Stimulated activated CD4-positive, alpha-beta T cell treated with anti-CD3 and anti-CD28 coated beads, Interleukin-12 subunit alpha, Interleukin-12 subunit beta, amount 100 ng/mL, for 48 hours (primary cell): ENCODE measurements at regions not wholly inside any gene's neighbourhood (a gene's known extent, or its start where the extent isn't known, plus 50 kb on each side); places are given as distances from the start of the nearest gene placed in this dataset.

ENCODE experiments used
- DNase-seq, 3 donors: peaks; one replicate each; pipeline ENCODE4 v3.0.0-alpha.2; 2020; ENCODE audit warnings: low read depth in 2 of 3, low spot score in 1 of 3

DNA sequence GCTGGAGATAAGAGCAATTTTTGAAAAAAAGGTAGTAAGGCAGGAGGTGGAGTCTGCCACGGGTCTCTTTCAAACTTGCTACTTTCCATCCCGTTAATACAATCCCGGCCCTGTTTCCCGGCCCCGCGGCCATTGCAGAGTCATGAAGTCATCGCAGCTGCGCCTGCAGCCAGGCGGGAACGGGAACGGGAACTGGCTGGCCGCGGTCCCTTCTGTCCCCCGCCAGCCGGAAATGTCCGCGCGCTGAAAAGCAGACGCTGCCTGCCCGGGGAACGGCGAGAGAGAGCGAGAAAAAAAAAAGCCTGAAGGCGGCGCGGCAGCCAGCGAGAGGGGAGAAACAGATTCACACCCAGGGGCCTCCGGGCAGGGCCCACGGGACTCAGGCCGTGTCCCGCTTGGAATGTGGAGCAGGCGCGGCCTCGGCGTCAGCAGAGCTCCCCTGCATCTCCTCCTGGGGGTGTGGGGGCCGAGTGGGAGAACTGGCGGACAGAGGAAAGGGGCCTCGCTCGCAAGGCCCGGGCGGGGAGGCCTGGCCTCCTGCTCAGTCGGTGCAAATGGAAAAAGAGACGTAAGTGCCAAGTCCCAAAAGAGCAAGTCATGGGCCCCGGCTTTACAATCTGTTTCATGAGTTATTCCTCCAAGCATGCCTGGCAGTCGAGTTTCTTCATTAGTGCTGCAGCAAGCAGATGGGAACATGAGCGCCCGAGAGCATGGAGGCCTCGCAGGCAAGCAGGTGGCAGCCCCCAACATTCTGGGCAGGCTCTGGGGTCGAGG lies 201.2 kb upstream of the GAS1 start:
- DNase-seq: no peak

DNA sequence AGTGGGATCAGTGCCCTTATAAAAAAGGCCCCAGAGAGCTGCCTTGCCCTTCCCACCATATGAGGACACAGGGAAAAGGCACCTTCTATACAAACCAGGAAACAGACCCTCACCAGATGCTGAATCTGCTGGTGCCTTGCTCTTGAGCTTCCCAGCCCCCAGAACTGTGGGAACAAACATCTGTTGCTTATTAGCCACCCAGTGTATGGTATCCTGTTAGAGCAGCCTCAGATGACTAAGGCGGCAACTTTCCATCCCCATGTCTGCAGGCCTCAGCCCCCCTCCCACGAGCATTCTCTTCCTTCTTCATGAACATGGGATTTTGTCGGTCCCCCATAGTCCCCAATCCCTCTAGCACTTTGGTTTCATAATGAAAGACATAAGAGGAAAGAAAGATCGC lies 202.5 kb upstream of the GAS1 start:
- DNase-seq: no peak

DNA sequence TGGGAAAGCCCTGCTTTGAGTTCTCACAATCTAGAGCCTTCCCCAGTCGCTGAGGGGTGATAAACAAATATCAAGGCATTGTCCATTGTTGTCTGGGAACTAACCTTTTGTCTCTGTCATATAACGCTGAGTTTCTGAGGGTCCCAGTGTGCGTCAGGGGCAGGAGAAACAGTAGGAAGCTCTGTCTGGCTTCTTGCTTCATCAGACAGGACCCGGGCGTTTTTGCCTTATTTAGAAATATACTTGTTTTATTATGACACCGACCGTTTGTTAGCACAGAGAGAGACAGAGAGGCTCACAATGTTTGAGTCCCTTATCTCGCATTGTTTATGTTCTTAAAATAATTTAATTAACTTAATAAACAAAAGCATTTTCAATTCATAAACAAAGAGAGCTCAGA lies 204.9 kb upstream of the GAS1 start:
- no peak for DNase-seq

DNA sequence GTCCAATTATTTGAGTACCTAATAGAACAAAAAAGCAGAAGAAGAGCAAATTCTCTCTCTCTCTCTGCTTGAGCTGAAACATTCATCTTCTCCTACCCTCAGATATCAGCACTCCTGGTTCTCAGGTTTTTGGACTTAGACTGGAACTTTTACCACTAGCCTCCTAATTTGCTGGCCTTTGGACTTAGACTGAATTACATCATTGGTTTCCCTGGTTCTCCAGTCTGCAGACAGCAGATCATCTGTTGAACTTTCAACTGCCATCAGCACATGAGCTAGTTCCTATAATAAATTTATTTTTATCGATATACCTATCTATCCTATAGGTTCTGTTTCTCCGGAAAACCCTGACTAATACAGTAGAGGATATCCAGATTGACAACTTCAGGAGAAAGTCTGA lies 208.9 kb upstream of the GAS1 start:
- DNase-seq: no peak

DNA sequence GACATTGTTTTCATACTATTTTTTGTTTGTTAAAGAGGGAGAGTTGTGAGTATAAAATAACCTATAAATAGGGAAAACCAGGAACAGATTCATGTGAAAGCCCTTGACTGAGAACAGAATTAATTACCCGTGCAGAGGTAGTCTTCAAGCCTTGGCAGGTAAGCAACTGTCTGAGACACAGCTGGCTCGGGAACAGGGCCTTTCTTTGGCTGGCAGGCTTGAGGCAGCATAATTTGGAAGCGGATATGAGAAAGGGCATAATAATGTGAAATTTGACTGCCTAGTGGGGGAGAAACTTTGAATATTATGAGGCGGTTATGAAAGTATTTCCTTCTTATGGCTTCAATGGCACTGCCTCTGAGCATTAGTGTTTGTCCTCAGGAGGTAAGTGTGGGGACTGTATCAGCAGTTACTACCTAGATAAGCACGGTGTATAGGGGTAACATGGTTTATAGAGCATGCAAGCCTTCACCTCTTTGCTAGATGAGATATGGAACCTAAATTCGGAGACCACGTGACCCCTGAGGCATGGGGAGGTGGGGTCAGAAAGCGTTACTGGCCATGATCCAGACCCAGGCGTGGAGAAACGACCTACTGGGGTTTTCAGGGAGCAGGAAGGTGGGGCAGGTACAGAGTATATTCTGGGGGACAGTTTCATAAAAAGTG lies 210.2 kb upstream of the GAS1 start:
- no peak for DNase-seq

DNA sequence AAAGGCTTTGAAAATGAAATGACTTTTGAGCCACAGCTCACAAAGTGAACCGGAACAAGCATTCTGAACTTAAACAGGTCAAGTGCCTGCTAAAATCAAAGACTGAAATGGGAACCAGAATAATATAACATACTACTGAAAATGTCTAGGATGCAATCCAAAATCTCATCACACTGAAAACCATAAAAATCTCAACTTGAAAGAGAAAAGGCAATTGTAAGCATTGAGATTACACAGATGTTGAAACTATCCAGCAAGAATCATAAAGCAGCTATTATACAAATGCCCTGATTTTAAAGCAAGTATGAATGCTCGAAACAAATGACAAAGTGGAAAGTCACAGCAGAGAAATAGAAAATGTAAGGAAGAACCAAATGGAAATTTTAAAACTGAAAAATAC lies 211.5 kb upstream of the GAS1 start:
- DNase-seq: no peak

DNA sequence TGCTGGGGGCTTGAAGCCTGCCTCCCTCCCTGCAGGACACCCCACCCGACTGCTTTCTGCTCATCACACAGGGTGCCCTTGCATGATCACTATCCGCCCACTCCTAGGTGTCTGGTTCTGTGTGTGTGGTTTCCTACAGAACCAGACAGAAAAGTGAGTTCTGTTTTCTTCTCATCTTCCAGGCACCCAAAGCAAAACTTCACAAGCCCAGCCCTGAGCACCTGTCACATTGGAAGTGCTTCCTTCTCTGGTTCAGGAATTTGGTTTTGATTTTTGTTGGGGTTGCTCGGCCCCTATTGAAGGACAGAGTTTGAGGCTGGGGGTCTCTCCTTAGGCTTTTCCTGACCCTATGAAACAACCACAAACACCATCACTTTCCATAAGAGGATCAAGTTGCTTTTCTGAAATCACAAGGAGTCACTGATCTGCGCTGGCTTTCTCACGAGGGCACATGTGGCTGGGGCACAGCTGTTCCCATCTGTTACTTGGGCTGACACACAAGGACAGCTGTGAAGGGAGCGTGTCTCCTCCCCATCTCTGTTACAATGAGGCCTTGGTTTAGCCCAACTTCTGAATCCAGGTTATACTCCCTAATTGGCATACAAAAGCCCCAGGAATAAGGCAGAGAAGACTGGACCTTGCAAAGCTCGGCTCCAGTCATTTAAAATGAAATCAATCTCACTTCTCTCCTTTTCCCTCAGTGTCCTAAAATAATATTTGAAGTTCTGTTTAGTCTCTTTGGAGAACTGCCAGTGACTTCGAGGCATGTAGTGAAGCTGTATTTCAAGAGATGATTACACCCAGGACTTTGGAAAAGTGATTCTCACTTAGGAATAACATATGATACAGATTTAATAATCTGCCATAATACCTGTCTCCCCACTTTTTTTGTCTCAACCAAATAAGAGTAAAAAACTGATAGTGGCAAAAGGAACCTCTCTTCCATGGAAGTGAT lies 213.1 kb upstream of the GAS1 start:
- no peak for DNase-seq

DNA sequence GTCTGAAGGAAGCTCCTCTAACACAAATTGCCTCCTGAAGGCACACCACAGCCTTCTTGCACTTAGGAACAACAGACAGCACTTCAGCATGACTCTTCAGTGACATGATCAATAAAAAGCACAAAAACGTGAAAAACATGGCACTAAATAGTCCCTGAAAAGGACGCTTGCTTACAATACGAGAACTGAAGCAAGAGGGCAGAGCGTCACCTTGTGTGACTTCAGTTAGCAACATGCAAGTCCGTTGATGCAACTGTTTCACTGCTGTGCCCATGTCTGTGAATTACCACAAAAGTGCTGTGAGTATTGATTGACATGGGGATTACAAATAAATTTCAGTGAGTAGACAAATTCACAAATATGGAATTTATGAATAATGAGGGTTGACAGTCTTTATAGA lies 219.9 kb upstream of the GAS1 start:
- no peak for DNase-seq

DNA sequence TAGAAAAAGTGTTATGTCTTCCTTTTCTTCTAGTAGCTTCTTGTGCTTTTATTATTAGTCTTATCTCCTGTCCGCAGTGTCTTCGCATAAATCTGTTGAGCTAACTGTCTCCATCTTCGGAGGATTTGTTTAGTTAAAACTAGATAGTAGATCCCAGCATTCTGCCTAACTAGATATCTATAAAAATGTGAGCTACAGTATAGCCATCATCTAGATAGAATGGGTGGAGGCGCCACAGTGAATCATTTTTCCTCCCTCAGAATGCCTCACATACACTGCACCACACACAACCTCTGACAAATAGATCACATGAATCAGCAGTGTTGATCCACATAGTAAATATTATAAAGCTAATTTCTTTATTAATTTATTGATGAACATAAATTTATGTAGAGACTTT lies 220.3 kb upstream of the GAS1 start:
- DNase-seq: no peak

DNA sequence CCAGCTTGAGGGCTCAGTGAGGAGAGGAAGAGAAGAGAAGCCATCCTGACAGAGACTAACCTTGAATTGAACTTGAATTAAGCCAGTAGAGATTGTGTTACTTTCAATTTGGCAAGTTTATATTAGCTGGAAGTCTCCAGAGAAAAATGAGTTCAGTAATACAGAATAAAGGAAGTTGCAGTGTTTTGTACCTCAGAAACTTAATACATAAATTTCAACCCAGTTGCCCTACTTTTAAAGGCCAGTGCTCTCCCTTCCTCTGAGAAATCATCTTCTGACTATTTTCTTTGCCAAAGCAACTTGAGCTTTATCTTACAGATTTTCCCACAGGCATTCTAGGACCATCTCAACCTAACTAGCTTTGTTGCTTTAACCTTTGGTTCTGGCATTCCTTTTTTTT lies 231.0 kb upstream of the GAS1 start:
- DNase-seq: no peak

DNA sequence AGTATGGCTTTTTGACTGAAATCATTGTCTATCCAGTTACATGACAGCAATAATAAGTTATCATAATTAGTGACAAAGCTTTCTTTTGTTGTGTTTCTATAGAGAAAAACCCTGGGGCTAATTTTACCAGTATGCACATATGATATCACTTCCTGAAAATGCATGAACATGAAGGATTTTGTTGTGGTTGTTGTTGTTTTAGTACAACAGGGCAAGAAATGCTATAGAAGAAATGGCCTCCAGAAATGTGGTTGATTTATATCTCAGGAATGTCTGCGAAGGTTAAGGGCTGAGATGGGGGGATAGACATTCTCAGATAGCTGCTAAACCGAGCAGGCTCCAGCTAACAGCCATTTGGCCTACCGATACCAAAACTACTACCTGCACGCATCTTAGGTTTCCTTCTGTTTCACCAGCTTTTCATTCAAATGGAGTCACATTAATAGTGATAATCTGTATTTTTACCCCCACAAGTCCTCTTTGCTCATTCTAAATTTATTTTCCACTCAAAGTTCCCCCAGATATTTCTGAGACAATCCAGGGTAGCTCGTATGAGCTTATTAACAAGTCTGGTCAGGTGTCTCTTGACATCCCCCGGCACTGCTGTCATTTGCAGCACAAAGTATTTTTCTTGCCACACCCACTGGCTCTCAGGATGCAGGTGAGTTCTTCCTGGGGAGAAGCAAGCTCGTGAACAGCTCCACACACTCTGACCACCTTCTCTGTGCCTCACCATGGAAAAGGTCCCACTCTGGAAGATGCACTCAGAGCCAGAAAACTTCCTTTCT lies 232.4 kb upstream of the GAS1 start:
- DNase-seq: no peak

DNA sequence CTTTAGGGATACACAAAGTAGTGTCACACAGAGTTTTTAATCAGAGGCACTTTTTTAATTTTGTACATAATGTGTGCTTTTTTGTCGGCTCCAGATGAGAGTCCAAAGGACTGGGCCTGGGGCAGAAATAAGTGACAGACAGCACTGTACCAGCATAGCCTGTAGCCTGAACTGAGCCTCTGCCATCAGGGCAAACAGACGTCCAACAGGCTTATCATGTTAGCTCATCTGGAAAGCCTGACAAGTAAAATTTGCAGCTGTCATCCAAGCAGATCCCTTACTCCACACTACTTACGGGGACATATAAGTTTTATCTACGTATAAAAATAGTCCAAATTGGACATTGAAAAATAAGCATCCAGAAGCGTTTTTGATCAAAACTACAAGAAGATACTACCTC lies 233.1 kb upstream of the GAS1 start:
- DNase-seq: no peak

DNA sequence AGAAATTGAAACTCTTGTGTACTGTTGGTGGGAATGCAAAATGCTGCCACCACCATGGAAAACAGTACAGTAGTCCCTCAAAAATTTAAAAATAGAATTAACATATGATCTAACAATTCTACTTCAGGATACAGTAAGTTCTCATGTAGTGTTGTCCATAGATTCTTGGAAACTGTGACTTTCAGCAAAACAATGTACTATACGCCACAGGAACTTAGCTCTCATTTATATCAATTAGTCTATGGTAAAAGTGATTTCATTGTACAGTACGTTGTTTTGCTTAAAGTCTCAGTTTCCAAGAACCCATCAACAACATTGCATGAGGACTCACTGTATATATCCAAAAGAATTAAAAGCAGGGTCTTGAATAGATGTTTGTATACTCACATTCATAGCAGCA lies 233.5 kb upstream of the GAS1 start:
- no peak for DNase-seq

DNA sequence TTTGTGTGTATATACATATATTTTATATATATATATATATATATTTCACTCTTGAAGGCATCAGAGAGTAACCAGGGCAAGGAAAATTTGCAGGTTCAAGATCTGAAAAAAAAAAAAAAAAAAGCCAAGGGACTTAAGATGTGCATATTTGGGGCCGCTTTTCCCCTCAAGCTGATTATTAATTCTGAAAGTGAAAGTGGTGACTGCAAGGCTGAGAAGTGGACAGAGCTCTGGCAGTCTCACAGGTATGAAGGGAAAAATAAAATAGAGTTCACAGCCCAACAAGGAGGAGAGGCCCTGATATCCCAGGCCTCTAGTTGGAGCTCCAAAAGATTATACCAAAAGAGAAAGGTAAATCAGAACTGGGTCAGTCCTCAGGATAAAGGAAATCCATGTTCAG lies 234.4 kb upstream of the GAS1 start:
- no peak for DNase-seq

DNA sequence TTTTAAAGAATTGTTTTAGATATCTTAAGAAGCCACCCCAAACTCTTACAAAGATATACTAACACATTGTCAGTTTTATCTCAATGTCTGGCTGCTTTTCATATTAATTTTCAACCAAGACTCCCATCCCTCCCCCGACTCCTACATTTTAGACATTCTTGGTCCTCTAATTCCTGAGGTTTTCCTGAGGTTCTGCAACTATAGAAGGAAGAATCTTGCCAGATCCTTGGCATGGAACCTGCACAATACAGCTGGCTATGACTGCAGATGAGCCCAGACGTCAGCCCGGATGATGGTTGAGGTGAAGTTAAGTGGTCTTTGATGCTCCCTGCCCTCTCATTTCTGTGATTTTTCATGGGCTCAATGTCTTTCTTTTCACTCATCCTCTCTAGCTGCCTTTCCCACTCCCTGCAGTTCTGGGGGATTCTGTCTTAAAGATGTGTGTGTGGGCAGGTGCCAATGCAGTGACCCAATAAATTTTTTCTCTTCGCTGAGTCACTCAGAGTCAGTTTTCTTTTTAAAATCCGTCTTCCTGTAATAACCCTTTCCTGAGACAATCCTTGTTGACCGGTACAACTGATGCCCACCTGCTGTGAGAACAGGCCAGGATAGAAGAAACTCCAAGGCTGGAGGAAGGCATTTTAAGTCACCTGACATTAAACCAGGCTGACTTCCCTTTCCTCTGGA lies 237.8 kb upstream of the GAS1 start:
- no peak for DNase-seq

DNA sequence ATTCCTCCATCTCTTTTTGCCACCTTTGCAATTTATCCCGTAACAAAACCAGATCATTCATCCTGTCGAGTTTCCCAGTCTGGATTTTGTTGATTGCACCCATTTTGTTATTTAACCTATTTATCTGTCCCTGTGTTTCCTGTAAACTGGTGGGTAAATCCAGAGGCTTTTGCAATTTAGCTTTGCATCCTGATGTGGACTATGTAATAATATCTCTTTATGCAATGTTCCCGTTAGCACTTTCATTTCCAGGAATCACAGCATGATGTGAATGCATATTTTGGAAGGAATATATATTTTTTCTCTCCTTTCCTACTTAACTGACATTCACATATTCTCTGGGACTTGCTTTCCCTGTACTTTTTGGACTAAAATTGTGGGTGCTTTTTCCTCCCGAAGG lies 240.3 kb upstream of the GAS1 start:
- no peak for DNase-seq

DNA sequence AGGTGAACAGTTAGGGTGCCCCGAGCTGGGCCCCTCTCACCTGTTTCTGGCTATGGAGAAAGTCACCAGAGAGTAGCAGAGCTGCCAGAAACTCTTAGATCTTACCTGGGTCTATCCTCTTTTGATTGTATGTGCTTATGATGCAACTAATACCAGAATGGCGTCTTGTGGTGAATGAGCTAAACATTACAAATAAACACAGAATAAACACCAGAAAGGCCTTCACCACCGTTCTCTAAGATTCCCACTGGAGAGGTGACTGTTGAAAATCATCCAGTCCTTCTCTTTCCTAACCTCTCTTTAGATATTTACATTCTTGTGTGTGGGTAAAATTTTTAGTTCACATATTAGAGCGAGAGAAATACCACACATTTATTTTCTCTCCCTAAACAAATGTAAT lies 241.7 kb upstream of the GAS1 start:
- no peak for DNase-seq

DNA sequence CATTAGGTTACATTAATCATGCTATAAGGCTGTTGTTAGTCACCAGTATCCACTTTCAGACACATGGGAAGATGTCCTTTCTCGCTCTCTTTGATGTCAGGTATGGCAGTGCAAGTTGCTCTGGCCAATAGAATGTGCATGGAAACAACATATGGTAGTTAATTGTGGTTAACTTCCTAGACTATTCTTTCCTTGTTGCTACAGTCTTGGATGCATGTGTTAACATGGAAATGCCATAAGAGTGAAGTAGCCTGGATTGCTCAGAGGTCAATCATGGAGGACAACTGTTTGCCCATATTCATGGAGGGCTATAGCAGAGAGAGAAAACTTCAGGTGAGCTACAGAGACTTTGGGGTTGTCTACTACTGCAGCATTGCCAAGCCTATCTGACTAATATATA lies 245.8 kb upstream of the GAS1 start:
- no peak for DNase-seq

DNA sequence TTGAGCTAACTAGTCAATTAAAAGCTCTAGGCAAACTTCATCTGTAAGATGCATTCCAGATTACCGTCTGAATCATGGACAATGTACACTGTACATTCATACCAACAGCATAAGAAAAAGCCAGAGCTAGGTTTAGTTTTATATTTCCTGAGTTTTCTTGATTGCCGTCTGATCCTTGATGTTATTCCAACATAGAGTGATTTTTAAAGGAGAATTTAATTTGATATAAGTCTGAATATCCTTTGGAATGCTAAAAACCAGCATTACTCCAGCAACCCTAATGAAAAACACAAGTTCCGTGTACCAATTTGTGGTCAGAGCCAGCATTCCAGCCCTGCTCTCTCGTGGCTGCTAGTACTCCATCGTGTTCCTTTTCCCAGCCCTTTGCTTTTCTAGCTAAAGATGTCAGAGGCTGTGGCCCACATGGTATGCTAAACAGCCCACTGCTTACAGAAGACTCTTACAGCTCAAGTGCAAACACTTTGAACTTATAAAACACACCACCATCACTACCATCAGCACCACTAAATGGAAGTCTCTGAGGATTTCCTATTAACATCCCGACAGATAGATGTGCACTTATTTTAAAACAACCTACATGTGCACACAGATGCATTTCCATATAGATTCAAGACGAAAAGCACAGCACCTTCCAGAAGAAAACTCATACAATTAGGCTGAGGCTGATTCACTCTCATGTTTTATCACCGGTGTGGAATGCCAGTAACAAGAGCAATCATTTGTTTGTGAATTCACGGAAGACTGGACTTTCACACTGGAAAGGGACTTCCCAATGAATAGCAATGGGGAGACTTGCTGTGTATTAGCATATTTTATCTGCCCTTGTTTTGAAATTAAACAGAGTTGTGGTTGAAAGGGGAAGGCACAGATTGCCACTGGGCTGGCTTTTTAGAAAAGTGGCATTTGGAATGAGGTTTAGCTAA lies 246.9 kb upstream of the GAS1 start:
- no peak for DNase-seq
